ENCODE measurements at regions not wholly inside any gene's neighbourhood (a gene's known extent, or its start where the extent isn't known, plus 50 kb on each side); places are given as distances from the start of the nearest gene placed in this dataset.
"Not testable (repeated sequence)": the region's sequence is repeated elsewhere in the genome, so short reads cannot be mapped to it uniquely, and the experiment has no call there.

GRCh38 chr6:86255973-86256372 is 613.3 kb upstream of the SYNCRIP start:
- no peak for DNase-seq (ENCODE audit: low spot score)

GRCh38 chr6:86251106-86251505 is 608.4 kb upstream of the SYNCRIP start:
- DNase-seq (ENCODE audit: low spot score), result no peak

- no peak for DNase-seq (ENCODE audit: low spot score)
Observed at GRCh38 chr6:86217906-86218305, 575.2 kb upstream of the SYNCRIP start.

- no peak for DNase-seq (ENCODE audit: low spot score)
Observed at GRCh38 chr6:86215323-86215722, 572.6 kb upstream of the SYNCRIP start.

GRCh38 chr6:86205980-86206379 is 563.3 kb upstream of the SYNCRIP start:
- no peak for DNase-seq (ENCODE audit: low spot score)

- DNase-seq (ENCODE audit: low spot score), result no peak
Observed at GRCh38 chr6:86203044-86203443, 560.4 kb upstream of the SYNCRIP start.

- no peak for DNase-seq (ENCODE audit: low spot score)
Observed at GRCh38 chr6:86193821-86194220, 551.1 kb upstream of the SYNCRIP start.

GRCh38 chr6:86192123-86192522 is 549.4 kb upstream of the SYNCRIP start:
- DNase-seq (ENCODE audit: low spot score), result peak; percentile 31

GRCh38 chr6:86175149-86175548 is 532.5 kb upstream of the SYNCRIP start:
- DNase-seq (ENCODE audit: low spot score), result peak; percentile 30

- no peak for DNase-seq (ENCODE audit: low spot score)
Observed at GRCh38 chr6:86154852-86155251, 512.2 kb upstream of the SYNCRIP start.

GRCh38 chr6:86153521-86153920 is 510.8 kb upstream of the SYNCRIP start:
- DNase-seq (ENCODE audit: low spot score), result no peak

GRCh38 chr6:86152546-86152945 is 509.9 kb upstream of the SYNCRIP start:
- no peak for DNase-seq (ENCODE audit: low spot score)

GRCh38 chr6:86148586-86148985 is 505.9 kb upstream of the SYNCRIP start:
- no peak for DNase-seq (ENCODE audit: low spot score)

- no peak for DNase-seq (ENCODE audit: low spot score)
Observed at GRCh38 chr6:86147859-86148258, 505.2 kb upstream of the SYNCRIP start.

GRCh38 chr6:86147311-86147710 is 504.6 kb upstream of the SYNCRIP start:
- no peak for DNase-seq (ENCODE audit: low spot score)

GRCh38 chr6:86146751-86147150 is 504.1 kb upstream of the SYNCRIP start:
- DNase-seq (ENCODE audit: low spot score), result not testable (repeated sequence)

GRCh38 chr6:86142326-86142725 is 499.6 kb upstream of the SYNCRIP start:
- no peak for DNase-seq (ENCODE audit: low spot score)

GRCh38 chr6:86128130-86128814 is 485.6 kb upstream of the SYNCRIP start:
- DNase-seq (ENCODE audit: low spot score), result no peak

GRCh38 chr6:86122086-86122485 is 479.4 kb upstream of the SYNCRIP start:
- no peak for DNase-seq (ENCODE audit: low spot score)

- DNase-seq (ENCODE audit: low spot score), result no peak
Observed at GRCh38 chr6:86118271-86118670, 475.6 kb upstream of the SYNCRIP start.

- DNase-seq (ENCODE audit: low spot score), result no peak
Observed at GRCh38 chr6:86107985-86108384, 465.3 kb upstream of the SYNCRIP start.

- DNase-seq (ENCODE audit: low spot score), result no peak
Observed at GRCh38 chr6:86087954-86088353, 445.3 kb upstream of the SYNCRIP start.

- no peak for DNase-seq (ENCODE audit: low spot score)
Observed at GRCh38 chr6:86079938-86080337, 437.3 kb upstream of the SYNCRIP start.

- no peak for DNase-seq (ENCODE audit: low spot score)
Observed at GRCh38 chr6:86070151-86070550, 427.5 kb upstream of the SYNCRIP start.

All from kidney tubule cell (primary cell).